Astrocyte (in vitro differentiated cells and primary cell): ENCODE measurements at regions not wholly inside any gene's neighbourhood (a gene's known extent, or its start where the extent isn't known, plus 50 kb on each side); places are given as distances from the start of the nearest gene placed in this dataset.
"Not testable (repeated sequence)": the region's sequence is repeated elsewhere in the genome, so short reads cannot be mapped to it uniquely, and the experiment has no call there.

Experiments
- DNase-seq: peaks from one replicate; pipeline ENCODE4 v3.0.0-alpha.2; 2010; ENCODE audit warnings: low read depth
- FAIRE-seq: peaks from 2 replicates; lab custom pipeline; 2011; peaks lifted over from hg19 to GRCh38; lab: Jason Lieb, UNC
- H2AFZ ChIP-seq: 2 replicates; pipeline ENCODE4 v1.6.0; 2012; ENCODE audit warnings: low read depth, low read length, inconsistent platforms
- H3K27ac ChIP-seq: 2 replicates; pipeline ENCODE4 v1.5.1; 2011; ENCODE audit warnings: low read depth, low read length, inconsistent platforms
- H3K27me3 ChIP-seq: 2 replicates; pipeline ENCODE4 v1.6.0; 2011; ENCODE audit warnings: low read length, inconsistent platforms; ENCODE audit not compliant: insufficient read depth
- H3K36me3 ChIP-seq: 2 replicates; pipeline ENCODE4 v1.5.1; 2011; ENCODE audit warnings: low read length, inconsistent platforms; ENCODE audit not compliant: insufficient read depth
- H3K4me1 ChIP-seq: 2 replicates; pipeline ENCODE4 v1.5.1; 2011; ENCODE audit warnings: low read length, inconsistent platforms; ENCODE audit not compliant: insufficient read depth
- H3K4me2 ChIP-seq: 2 replicates; pipeline ENCODE4 v1.6.0; 2012; ENCODE audit warnings: low read length, inconsistent platforms
- H3K4me3 ChIP-seq: 2 replicates; pipeline ENCODE4 v1.5.1; 2011; ENCODE audit warnings: low read depth, mild to moderate bottlenecking, low read length, inconsistent platforms; ENCODE audit not compliant: insufficient read depth
- H3K79me2 ChIP-seq: 2 replicates; pipeline ENCODE4 v1.6.0; 2012; ENCODE audit warnings: mild to moderate bottlenecking, low read length, inconsistent platforms; ENCODE audit not compliant: insufficient read depth
- H3K9ac ChIP-seq: 2 replicates; pipeline ENCODE4 v1.6.0; 2012; ENCODE audit warnings: mild to moderate bottlenecking, low read length, inconsistent platforms
- H3K9me3 ChIP-seq: 2 replicates; pipeline ENCODE4 v1.5.1; 2012; ENCODE audit warnings: low read depth, mild to moderate bottlenecking, low read length, inconsistent platforms; ENCODE audit not compliant: insufficient read depth
- H4K20me1 ChIP-seq: 2 replicates; pipeline ENCODE4 v1.6.0; 2012; ENCODE audit warnings: low read length, inconsistent platforms; ENCODE audit not compliant: insufficient read depth
- H3K27ac Mint-ChIP-seq: one replicate; pipeline ENCODE4 v1.8.0; 2021; ENCODE audit warnings: mild to moderate bottlenecking, mixed read lengths; ENCODE audit not compliant: unreplicated experiment
- H3K27me3 Mint-ChIP-seq: one replicate; pipeline ENCODE4 v1.8.0; 2021; ENCODE audit warnings: low read depth, mixed read lengths; ENCODE audit not compliant: unreplicated experiment
- H3K36me3 Mint-ChIP-seq: one replicate; pipeline ENCODE4 v1.8.0; 2021; ENCODE audit warnings: low read depth, mixed read lengths; ENCODE audit not compliant: unreplicated experiment
- H3K4me1 Mint-ChIP-seq: one replicate; pipeline ENCODE4 v1.8.0; 2021; ENCODE audit warnings: low read depth, mixed read lengths; ENCODE audit not compliant: unreplicated experiment
- H3K4me3 Mint-ChIP-seq: one replicate; pipeline ENCODE4 v1.8.0; 2021; ENCODE audit warnings: mild to moderate bottlenecking, moderate library complexity, mixed read lengths; ENCODE audit not compliant: unreplicated experiment
- H3K9me3 Mint-ChIP-seq: one replicate; pipeline ENCODE4 v1.8.0; 2021; ENCODE audit warnings: mild to moderate bottlenecking, mixed read lengths; ENCODE audit not compliant: unreplicated experiment
- CTCF ChIP-seq: IDR thresholded peaks from 2 replicates; pipeline ENCODE4 v1.5.1; 2011; ENCODE audit warnings: low read depth, mild to moderate bottlenecking, inconsistent platforms, low read length, moderate library complexity; ENCODE audit not compliant: insufficient read depth
- EZH2 ChIP-seq: IDR thresholded peaks from 2 replicates; pipeline ENCODE4 v1.6.1; 2012; ENCODE audit warnings: mild to moderate bottlenecking, low read length, inconsistent platforms; ENCODE audit not compliant: insufficient read depth

GRCh38 chr13:78060966-78061365 lies 142.3 kb upstream of the EDNRB start:
- no peaks in the 10 kb centered on the region for H3K9me3 ChIP-seq
- FAIRE-seq (no peak), DNase-seq (no peak)
- H3K4me3 ChIP-seq, result no peak overlapping the region
- Mint-ChIP-seq H3K4me3 (no peak overlapping the region), H3K9me3 (peaks cover 13% of the 10 kb centered on the region), H3K27me3 (no peaks in the 10 kb centered on the region), H3K36me3 (no peaks in the 10 kb centered on the region), H3K4me1 (no peaks in the 10 kb centered on the region), H3K27ac (no peak overlapping the region)
- no peak overlapping the region for H3K27ac ChIP-seq
- no peaks in the 10 kb centered on the region for H3K27me3 ChIP-seq
- H2AFZ ChIP-seq, result no peak overlapping the region
- no peaks in the 10 kb centered on the region for H3K36me3 ChIP-seq
- H3K79me2 ChIP-seq, result no peaks in the 10 kb centered on the region
- no peak overlapping the region for H3K9ac ChIP-seq
- TF ChIP-seq CTCF (no peak), EZH2 (no peak)
- H3K4me1 ChIP-seq, result no peaks in the 10 kb centered on the region
- no peaks in the 10 kb centered on the region for H4K20me1 ChIP-seq
- H3K4me2 ChIP-seq, result no peak overlapping the region

GRCh38 chr13:78056865-78057264 lies 138.2 kb upstream of the EDNRB start:
- not testable (repeated sequence) for H3K4me1 Mint-ChIP-seq, H3K36me3 Mint-ChIP-seq, H3K9me3 ChIP-seq, H2AFZ ChIP-seq, H4K20me1 ChIP-seq, H3K4me3 ChIP-seq, H3K9ac ChIP-seq, H3K4me2 ChIP-seq, H3K27ac Mint-ChIP-seq, H3K79me2 ChIP-seq, H3K27me3 ChIP-seq, H3K27ac ChIP-seq, H3K27me3 Mint-ChIP-seq, H3K36me3 ChIP-seq, H3K4me3 Mint-ChIP-seq, FAIRE-seq, H3K4me1 ChIP-seq, DNase-seq
- peaks cover 11% of the 10 kb centered on the region for H3K9me3 Mint-ChIP-seq

GRCh38 chr13:78054157-78054556 lies 135.5 kb upstream of the EDNRB start:
- Mint-ChIP-seq H3K27ac (no peak overlapping the region), H3K9me3 (peaks cover 8% of the 10 kb centered on the region), H3K4me3 (no peak overlapping the region), H3K36me3 (no peaks in the 10 kb centered on the region), H3K27me3 (no peaks in the 10 kb centered on the region), H3K4me1 (no peaks in the 10 kb centered on the region)
- Histone ChIP-seq H3K36me3 (no peaks in the 10 kb centered on the region), H2AFZ (no peak overlapping the region), H4K20me1 (no peaks in the 10 kb centered on the region), H3K4me3 (no peak overlapping the region), H3K79me2 (no peaks in the 10 kb centered on the region), H3K27me3 (no peaks in the 10 kb centered on the region), H3K4me2 (no peak overlapping the region), H3K27ac (no peak overlapping the region), H3K9ac (no peak overlapping the region), H3K4me1 (no peaks in the 10 kb centered on the region), H3K9me3 (no peaks in the 10 kb centered on the region)
- TF ChIP-seq EZH2, result no peak
- TF ChIP-seq CTCF, result no peak
- FAIRE-seq (no peak), DNase-seq (no peak)
